ENCODE measurements at regions not wholly inside any gene's neighbourhood (a gene's known extent, or its start where the extent isn't known, plus 50 kb on each side); places are given as distances from the start of the nearest gene placed in this dataset.

DNA sequence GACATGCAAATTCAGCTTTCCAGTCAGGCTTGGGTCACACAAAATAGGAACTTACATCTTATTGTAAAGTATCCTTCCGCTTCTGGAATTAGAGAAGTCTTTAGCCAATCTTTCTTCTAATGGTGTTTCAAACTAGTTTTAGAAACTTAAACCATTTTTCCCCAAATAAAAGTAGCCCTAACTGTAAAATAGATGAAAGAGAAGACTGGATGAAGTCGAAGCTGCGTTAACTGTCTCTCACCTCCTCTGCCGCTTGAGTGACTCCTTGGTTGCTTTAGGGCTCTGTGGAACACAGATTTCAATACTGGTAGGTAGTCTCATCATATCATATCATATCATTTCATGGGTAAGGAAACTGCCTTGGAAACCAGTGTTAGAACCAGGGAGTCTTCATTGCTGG lies 498.4 kb downstream of the XIRP2 start:
- TF ChIP-seq, protein P1, sequence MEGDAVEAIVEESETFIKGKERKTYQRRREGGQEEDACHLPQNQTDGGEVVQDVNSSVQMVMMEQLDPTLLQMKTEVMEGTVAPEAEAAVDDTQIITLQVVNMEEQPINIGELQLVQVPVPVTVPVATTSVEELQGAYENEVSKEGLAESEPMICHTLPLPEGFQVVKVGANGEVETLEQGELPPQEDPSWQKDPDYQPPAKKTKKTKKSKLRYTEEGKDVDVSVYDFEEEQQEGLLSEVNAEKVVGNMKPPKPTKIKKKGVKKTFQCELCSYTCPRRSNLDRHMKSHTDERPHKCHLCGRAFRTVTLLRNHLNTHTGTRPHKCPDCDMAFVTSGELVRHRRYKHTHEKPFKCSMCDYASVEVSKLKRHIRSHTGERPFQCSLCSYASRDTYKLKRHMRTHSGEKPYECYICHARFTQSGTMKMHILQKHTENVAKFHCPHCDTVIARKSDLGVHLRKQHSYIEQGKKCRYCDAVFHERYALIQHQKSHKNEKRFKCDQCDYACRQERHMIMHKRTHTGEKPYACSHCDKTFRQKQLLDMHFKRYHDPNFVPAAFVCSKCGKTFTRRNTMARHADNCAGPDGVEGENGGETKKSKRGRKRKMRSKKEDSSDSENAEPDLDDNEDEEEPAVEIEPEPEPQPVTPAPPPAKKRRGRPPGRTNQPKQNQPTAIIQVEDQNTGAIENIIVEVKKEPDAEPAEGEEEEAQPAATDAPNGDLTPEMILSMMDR (IDR thresholded peaks at IDR 0.05): no peak
- no peak for TF ChIP-seq POLR2A (IDR thresholded peaks at IDR 0.05)
